ENCODE measurements at regions not wholly inside any gene's neighbourhood (a gene's known extent, or its start where the extent isn't known, plus 50 kb on each side); places are given as distances from the start of the nearest gene placed in this dataset.

- no peak for DNase-seq (ENCODE audit: low read depth)
- no peak overlapping the region for H3K4me3 ChIP-seq (ENCODE audit: low read length)
- TF ChIP-seq CTCF (conservative IDR thresholded peaks at IDR 0.05; ENCODE audit: low read depth, low read length): no peak
These were observed 579.1 kb downstream of the BMP2 start for GRCh38 chr20:7346562-7346961.

GRCh38 chr20:7347409-7347808, 579.9 kb downstream of the BMP2 start:
- TF ChIP-seq CTCF (conservative IDR thresholded peaks at IDR 0.05; ENCODE audit: low read depth, low read length): no peak
- no peak for DNase-seq (ENCODE audit: low read depth)

GRCh38 chr20:7348253-7348652, 580.8 kb downstream of the BMP2 start:
- H3K4me3 ChIP-seq (ENCODE audit: low read length): no peak overlapping the region
- TF ChIP-seq CTCF (conservative IDR thresholded peaks at IDR 0.05; ENCODE audit: low read depth, low read length): no peak
- DNase-seq (ENCODE audit: low read depth): no peak

More at GRCh38 chr20:7347409-7347808, 579.9 kb downstream of the BMP2 start:
- no peak overlapping the region for H3K4me3 ChIP-seq (ENCODE audit: low read length)

- TF ChIP-seq CTCF (conservative IDR thresholded peaks at IDR 0.05; ENCODE audit: low read depth, low read length): no peak
- no peak for DNase-seq (ENCODE audit: low read depth)
These were observed 584.7 kb downstream of the BMP2 start for GRCh38 chr20:7352165-7352564.

GRCh38 chr20:7355051-7355450, 585.2 kb downstream of the HAO1 start:
- TF ChIP-seq CTCF (conservative IDR thresholded peaks at IDR 0.05; ENCODE audit: low read depth, low read length): no peak
- no peak for DNase-seq (ENCODE audit: low read depth)
- no peak overlapping the region for H3K4me3 ChIP-seq (ENCODE audit: low read length)

More at GRCh38 chr20:7352165-7352564, 584.7 kb downstream of the BMP2 start:
- H3K4me3 ChIP-seq (ENCODE audit: low read length): no peak overlapping the region

- DNase-seq (ENCODE audit: low read depth): no peak
- peak; percentile 8 for TF ChIP-seq CTCF (conservative IDR thresholded peaks at IDR 0.05; ENCODE audit: low read depth, low read length)
- no peak overlapping the region for H3K4me3 ChIP-seq (ENCODE audit: low read length)
These were observed 581.6 kb downstream of the HAO1 start for GRCh38 chr20:7358670-7359069.

- H3K4me3 ChIP-seq (ENCODE audit: low read length): no peak overlapping the region
- TF ChIP-seq CTCF (conservative IDR thresholded peaks at IDR 0.05; ENCODE audit: low read depth, low read length): no peak
- no peak for DNase-seq (ENCODE audit: low read depth)
These were observed 580.5 kb downstream of the HAO1 start for GRCh38 chr20:7359739-7360138.

Measured in retinal pigment epithelial cell (primary cell).